Endothelial cell of umbilical vein (primary cell): ENCODE measurements at regions not wholly inside any gene's neighbourhood (a gene's known extent, or its start where the extent isn't known, plus 50 kb on each side); places are given as distances from the start of the nearest gene placed in this dataset.

Experiments
- BruUV-seq: library from RNA; stranded (reverse); fragments of 400-500 nt; replicated peaks from 2 replicates; lab custom pipeline; 2021; lab: Mats Ljungman, UMichigan
- CTCF ChIA-PET: fragments of 300-600, 350-600 bp; sonication (Branson Sonifier 250); formaldehyde crosslinking; loops from one replicate; lab custom pipeline; 2021; ENCODE audit warnings: antibody characterized with exemption, inconsistent platforms; lab: Charles Lee
- POLR2A ChIA-PET: fragments of 300-600, 350-600 bp; sonication (Branson Sonifier 250); formaldehyde crosslinking; loops from one replicate; lab custom pipeline; 2021; ENCODE audit warnings: antibody characterized with exemption, inconsistent platforms; lab: Charles Lee
- DNase-seq: peaks from one replicate; pipeline ENCODE4 v3.0.0-alpha.2; 2011; ENCODE audit warnings: low read depth, low spot score
- FAIRE-seq: peaks from 2 replicates; lab custom pipeline; 2011; peaks lifted over from hg19 to GRCh38; lab: Jason Lieb, UNC
- H2AFZ ChIP-seq: 2 replicates; pipeline ENCODE4 v1.6.0; 2012; ENCODE audit warnings: low read depth, low read length, control low read depth, inconsistent platforms
- H3K27ac ChIP-seq: 2 replicates; pipeline ENCODE4 v1.5.1; 2011; ENCODE audit warnings: low read depth, mild to moderate bottlenecking, control low read depth, low read length, moderate library complexity; ENCODE audit not compliant: insufficient read depth
- H3K27me3 ChIP-seq, 2 experiments: 2 replicates each; pipeline versions ENCODE4 v1.6.0 to v1.6.1; 2011; ENCODE audit warnings: low read length in 2 of 2, mixed read lengths in 1 of 2; ENCODE audit not compliant: control insufficient read depth in 2 of 2, insufficient read depth in 2 of 2
- H3K36me3 ChIP-seq, 2 experiments: 2 replicates in 1 of 2; 3 replicates in 1 of 2; pipeline ENCODE4 v1.5.1; 2011; ENCODE audit warnings: low read length in 2 of 2, mild to moderate bottlenecking in 1 of 2, moderate library complexity in 1 of 2; ENCODE audit not compliant: control insufficient read depth in 2 of 2, insufficient read depth in 2 of 2; ENCODE audit errors: extremely low read depth in 1 of 2
- H3K4me1 ChIP-seq: 3 replicates; pipeline ENCODE4 v1.5.1; 2011; ENCODE audit warnings: mild to moderate bottlenecking, low read length; ENCODE audit not compliant: control insufficient read depth, insufficient read depth; ENCODE audit errors: extremely low read depth
- H3K4me2 ChIP-seq: 2 replicates; pipeline ENCODE4 v1.6.1; 2011; ENCODE audit warnings: low read length, control low read depth, mixed read lengths; ENCODE audit not compliant: insufficient read depth
- H3K4me3 ChIP-seq, 3 experiments: fragments of 200-600 bp in 1 of 3; sonication (generic), shearing (Covaris generic) in 1 of 3; replicated peaks in 1 of 3; 2 replicates each; pipeline ENCODE4 v1.5.1; 2011 to 2016; ENCODE audit warnings: control low read depth in 3 of 3, low read length in 3 of 3, mild to moderate bottlenecking in 2 of 3, inconsistent platforms in 1 of 3, low read depth in 1 of 3, moderate library complexity in 1 of 3; ENCODE audit not compliant: insufficient read depth in 1 of 3
- H3K79me2 ChIP-seq: 2 replicates; pipeline ENCODE4 v1.6.0; 2012; ENCODE audit warnings: low read length, inconsistent platforms; ENCODE audit not compliant: control insufficient read depth, insufficient read depth
- H3K9ac ChIP-seq: replicated peaks from 2 replicates; pipeline ENCODE3; 2011; ENCODE audit warnings: low read length, control low read depth; ENCODE audit not compliant: insufficient read depth; ENCODE audit errors: extremely low read depth
- H3K9me1 ChIP-seq: replicated peaks from 3 replicates; pipeline ENCODE4 v1.6.0; 2011; ENCODE audit warnings: mild to moderate bottlenecking, low read length; ENCODE audit not compliant: control insufficient read depth, insufficient read depth; ENCODE audit errors: extremely low read depth
- H3K9me3 ChIP-seq: replicated peaks from 2 replicates; pipeline ENCODE4 v1.5.1; 2012; ENCODE audit warnings: low read length, inconsistent platforms; ENCODE audit not compliant: control insufficient read depth, insufficient read depth
- H4K20me1 ChIP-seq: replicated peaks from 2 replicates; pipeline ENCODE3; 2011; ENCODE audit warnings: mild to moderate bottlenecking, low read length; ENCODE audit not compliant: control insufficient read depth, insufficient read depth; ENCODE audit errors: extremely low read depth
- EZH2 ChIP-seq: IDR thresholded peaks from 2 replicates; pipeline ENCODE4 v1.6.1; 2012; ENCODE audit warnings: borderline replicate concordance, low read depth, mild to moderate bottlenecking, moderate library complexity, low read length, inconsistent platforms; ENCODE audit not compliant: severe bottlenecking
- FOS ChIP-seq: IDR thresholded peaks from 2 replicates; pipeline ENCODE4 v1.6.1; 2011; ENCODE audit warnings: mild to moderate bottlenecking, low read length, moderate library complexity, borderline replicate concordance; ENCODE audit not compliant: insufficient read depth
- GATA2 ChIP-seq: IDR thresholded peaks from 2 replicates; pipeline ENCODE4 v1.7.0; 2011; ENCODE audit warnings: low read depth, mild to moderate bottlenecking, moderate library complexity, mixed read lengths, low read length; ENCODE audit not compliant: insufficient read length, insufficient read depth
- JUN ChIP-seq: IDR thresholded peaks from 2 replicates; pipeline ENCODE4 v1.6.1; 2011; ENCODE audit warnings: borderline replicate concordance, low read depth; ENCODE audit not compliant: insufficient read length, insufficient read depth
- MYC ChIP-seq: IDR thresholded peaks from one replicate; pipeline ENCODE4 v1.6.1; 2011; ENCODE audit warnings: mild to moderate bottlenecking, low read depth, low read length
- POLR2A ChIP-seq: IDR thresholded peaks from 2 replicates; pipeline ENCODE4 v1.6.1; 2012; ENCODE audit warnings: low read depth, mild to moderate bottlenecking, control low read depth, low read length
- POLR2AphosphoS5 ChIP-seq: IDR thresholded peaks from 2 replicates; pipeline ENCODE4 v1.6.1; 2012; ENCODE audit warnings: low read depth, mild to moderate bottlenecking, control low read depth, low read length, moderate library complexity; ENCODE audit not compliant: insufficient read depth
- dilution Hi-C: fragments of 300-500 bp; cut with MboI; formaldehyde crosslinking; loops from one replicate; pipeline ENCODE4 v1.15.0; 2019; ENCODE audit warnings: low sequenced_read_pairs; ENCODE audit not compliant: extremely low pct_ligation_motif_present
- intact Hi-C: fragments of 100-400 bp; cut with micrococcal nuclease; formaldehyde crosslinking; loops from one replicate; pipeline ENCODE4 v1.10.0; 2022
- TF ChIP-seq, protein P1 (sequence below), 2 donors: IDR thresholded peaks; 1 replicate in 1 of 2; 2 replicates in 1 of 2; pipeline ENCODE4 v1.5.1; 2011; ENCODE audit warnings: low read length in 2 of 2, mild to moderate bottlenecking in 2 of 2, moderate library complexity in 2 of 2, control low read depth in 1 of 2, inconsistent platforms in 1 of 2, low read depth in 1 of 2; ENCODE audit not compliant: insufficient read depth in 1 of 2; ENCODE audit errors: extremely low read depth in 1 of 2
- TF ChIP-seq, protein P2 (sequence below): IDR thresholded peaks from 2 replicates; pipeline ENCODE4 v1.6.1; 2011; ENCODE audit not compliant: insufficient read depth, insufficient read length

DNA sequence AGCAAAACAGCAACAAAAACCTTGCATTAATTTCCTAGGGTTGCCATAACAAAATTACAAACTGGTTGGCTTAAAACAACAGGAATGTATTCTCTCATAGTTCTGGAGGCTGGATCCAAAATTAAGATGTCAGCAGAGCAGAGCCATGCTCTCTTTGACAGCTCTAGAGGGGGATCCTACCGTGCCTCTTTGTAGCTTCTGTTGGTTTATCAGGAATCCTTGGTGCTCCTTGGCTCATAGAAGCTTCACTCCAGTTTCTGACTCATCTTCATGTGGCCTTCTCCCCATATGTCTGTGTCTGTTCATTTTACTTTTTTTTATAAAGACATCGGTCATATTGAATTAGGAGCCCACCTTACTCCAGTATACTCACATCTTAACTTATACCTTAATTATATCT lies 90.5 kb upstream of the POU2AF2 start:
- H4K20me1 ChIP-seq = no peaks in the 10 kb centered on the region
- no peak overlapping the region for H3K27ac ChIP-seq
- ChIA-PET POLR2A (no interaction called here), CTCF (no interaction called here)
- H3K4me2 ChIP-seq = no peak overlapping the region
- TF ChIP-seq POLR2A (no peak), MYC (no peak), GATA2 (no peak), POLR2AphosphoS5 (no peak), JUN (no peak)
- TF ChIP-seq, protein P1, sequence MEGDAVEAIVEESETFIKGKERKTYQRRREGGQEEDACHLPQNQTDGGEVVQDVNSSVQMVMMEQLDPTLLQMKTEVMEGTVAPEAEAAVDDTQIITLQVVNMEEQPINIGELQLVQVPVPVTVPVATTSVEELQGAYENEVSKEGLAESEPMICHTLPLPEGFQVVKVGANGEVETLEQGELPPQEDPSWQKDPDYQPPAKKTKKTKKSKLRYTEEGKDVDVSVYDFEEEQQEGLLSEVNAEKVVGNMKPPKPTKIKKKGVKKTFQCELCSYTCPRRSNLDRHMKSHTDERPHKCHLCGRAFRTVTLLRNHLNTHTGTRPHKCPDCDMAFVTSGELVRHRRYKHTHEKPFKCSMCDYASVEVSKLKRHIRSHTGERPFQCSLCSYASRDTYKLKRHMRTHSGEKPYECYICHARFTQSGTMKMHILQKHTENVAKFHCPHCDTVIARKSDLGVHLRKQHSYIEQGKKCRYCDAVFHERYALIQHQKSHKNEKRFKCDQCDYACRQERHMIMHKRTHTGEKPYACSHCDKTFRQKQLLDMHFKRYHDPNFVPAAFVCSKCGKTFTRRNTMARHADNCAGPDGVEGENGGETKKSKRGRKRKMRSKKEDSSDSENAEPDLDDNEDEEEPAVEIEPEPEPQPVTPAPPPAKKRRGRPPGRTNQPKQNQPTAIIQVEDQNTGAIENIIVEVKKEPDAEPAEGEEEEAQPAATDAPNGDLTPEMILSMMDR (IDR thresholded peaks at IDR 0.05; ENCODE audit: extremely low read depth in 1 of 2, insufficient read depth in 1 of 2, low read depth in 1 of 2, low read length in 2 of 2) = no peak
- H2AFZ ChIP-seq = no peak overlapping the region
- H3K9me3 ChIP-seq = no peaks in the 10 kb centered on the region
- intact Hi-C loops = no loop called here
- dilution Hi-C loops = no loop called here
- no peaks in the 10 kb centered on the region for H3K9me1 ChIP-seq
- H3K9ac ChIP-seq = no peak overlapping the region
- H3K4me3 ChIP-seq = no peak overlapping the region
- DNase-seq (no peak), FAIRE-seq (no peak)
- H3K4me1 ChIP-seq = no peaks in the 10 kb centered on the region
- no peaks in the 10 kb centered on the region for H3K79me2 ChIP-seq
- BruUV-seq = no TSS peak
- no peaks in the 10 kb centered on the region for H3K27me3 ChIP-seq
- H3K36me3 ChIP-seq = no peaks in the 10 kb centered on the region

DNA sequence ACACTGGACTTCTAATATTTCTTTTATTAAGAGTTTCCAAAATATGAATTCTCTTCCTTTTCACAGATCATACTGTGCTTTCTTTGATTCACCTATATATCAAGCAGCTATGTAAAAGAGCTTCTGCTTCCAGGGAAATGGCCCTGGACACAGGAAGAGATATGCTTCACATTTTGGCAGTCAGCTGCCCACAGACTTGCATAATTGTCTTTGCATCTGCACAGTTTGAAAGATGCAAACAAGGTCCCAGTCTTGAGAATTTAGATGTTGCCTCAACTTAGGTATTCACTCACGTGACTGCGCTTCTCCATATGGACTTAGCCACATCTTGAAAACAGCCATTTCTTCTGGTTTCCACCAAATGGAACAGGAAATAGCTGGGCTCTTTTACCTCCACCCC lies 92.3 kb upstream of the POU2AF2 start:
- DNase-seq (no peak), FAIRE-seq (no peak)
- Histone ChIP-seq H3K4me1 (no peaks in the 10 kb centered on the region), H3K4me2 (no peak overlapping the region), H3K9ac (no peak overlapping the region), H3K9me1 (no peaks in the 10 kb centered on the region), H3K36me3 (no peaks in the 10 kb centered on the region), H3K9me3 (no peaks in the 10 kb centered on the region), H3K4me3 (no peak overlapping the region), H2AFZ (no peak overlapping the region), H3K27me3 (no peaks in the 10 kb centered on the region), H3K79me2 (no peaks in the 10 kb centered on the region), H4K20me1 (no peaks in the 10 kb centered on the region), H3K27ac (no peak overlapping the region)
- ChIA-PET POLR2A (no interaction called here), CTCF (interaction anchor here (1.3 kb wide), 1 partner anchor 9 kb away, joined by 5 read pairs; no protein-coding TSS in a partner anchor)
- TF ChIP-seq EZH2 (no peak), POLR2A (no peak), JUN (no peak), GATA2 (no peak), POLR2AphosphoS5 (no peak), MYC (no peak), FOS (no peak)
- TF ChIP-seq, protein P2, sequence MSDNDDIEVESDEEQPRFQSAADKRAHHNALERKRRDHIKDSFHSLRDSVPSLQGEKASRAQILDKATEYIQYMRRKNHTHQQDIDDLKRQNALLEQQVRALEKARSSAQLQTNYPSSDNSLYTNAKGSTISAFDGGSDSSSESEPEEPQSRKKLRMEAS = no peak
- TF ChIP-seq, protein P1 (IDR thresholded peaks at IDR 0.05; ENCODE audit: extremely low read depth in 1 of 2, insufficient read depth in 1 of 2, low read depth in 1 of 2, low read length in 2 of 2) = no peak
- intact Hi-C loops = no loop called here
- dilution Hi-C loops = no loop called here
- no TSS peak for BruUV-seq
